GM12892 (cell line): ENCODE measurements at regions not wholly inside any gene's neighbourhood (a gene's known extent, or its start where the extent isn't known, plus 50 kb on each side); places are given as distances from the start of the nearest gene placed in this dataset.

Source experiments
- POLR2A ChIP-seq: IDR thresholded peaks from 2 replicates; pipeline ENCODE4 v1.6.1; 2011; ENCODE audit warnings: low read depth, low read length, control low read depth
- POLR2AphosphoS5 ChIP-seq: IDR thresholded peaks from 2 replicates; pipeline ENCODE4 v1.6.1; 2011; ENCODE audit warnings: low read depth, low read length, control low read depth
- TAF1 ChIP-seq: IDR thresholded peaks from 2 replicates; pipeline ENCODE4 v1.6.1; 2011; ENCODE audit warnings: low read depth, mild to moderate bottlenecking, control low read depth, low read length, borderline replicate concordance

DNA sequence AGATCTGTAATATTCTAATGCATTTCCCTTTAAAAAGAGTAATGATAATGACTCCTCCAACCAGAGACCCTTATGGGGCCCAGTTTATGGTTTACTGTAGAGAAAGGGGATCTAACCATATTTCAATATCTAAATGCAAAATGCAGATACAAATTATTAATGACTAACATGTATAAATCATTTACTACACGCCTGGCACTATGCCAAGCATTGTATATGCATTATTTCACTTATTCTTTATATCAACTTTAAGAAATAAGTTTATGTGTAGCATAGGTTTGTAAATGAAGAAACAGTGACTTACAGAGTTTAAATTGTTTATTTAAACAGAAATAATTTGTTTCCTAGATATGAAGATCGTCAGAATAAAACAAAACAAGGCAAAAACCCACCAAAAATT lies 86.2 kb upstream of the SCEL start:
- TF ChIP-seq POLR2A: no peak
- no peak for TF ChIP-seq POLR2AphosphoS5
- no peak for TF ChIP-seq TAF1
